Activated CD4-positive, alpha-beta T cell treated with anti-CD3 and anti-CD28 coated beads, Interleukin-10, Interleukin-2, amounts not matched to agents 100 ng/mL and 50 ng/mL, durations not matched to agents 16 hours and 8 hours (primary cell): ENCODE measurements at regions not wholly inside any gene's neighbourhood (a gene's known extent, or its start where the extent isn't known, plus 50 kb on each side); places are given as distances from the start of the nearest gene placed in this dataset.
"Not testable (repeated sequence)": the region's sequence is repeated elsewhere in the genome, so short reads cannot be mapped to it uniquely, and the experiment has no call there.

Experiments
- DNase-seq: peaks from one replicate; pipeline ENCODE4 v3.0.0-alpha.2; 2020

DNA sequence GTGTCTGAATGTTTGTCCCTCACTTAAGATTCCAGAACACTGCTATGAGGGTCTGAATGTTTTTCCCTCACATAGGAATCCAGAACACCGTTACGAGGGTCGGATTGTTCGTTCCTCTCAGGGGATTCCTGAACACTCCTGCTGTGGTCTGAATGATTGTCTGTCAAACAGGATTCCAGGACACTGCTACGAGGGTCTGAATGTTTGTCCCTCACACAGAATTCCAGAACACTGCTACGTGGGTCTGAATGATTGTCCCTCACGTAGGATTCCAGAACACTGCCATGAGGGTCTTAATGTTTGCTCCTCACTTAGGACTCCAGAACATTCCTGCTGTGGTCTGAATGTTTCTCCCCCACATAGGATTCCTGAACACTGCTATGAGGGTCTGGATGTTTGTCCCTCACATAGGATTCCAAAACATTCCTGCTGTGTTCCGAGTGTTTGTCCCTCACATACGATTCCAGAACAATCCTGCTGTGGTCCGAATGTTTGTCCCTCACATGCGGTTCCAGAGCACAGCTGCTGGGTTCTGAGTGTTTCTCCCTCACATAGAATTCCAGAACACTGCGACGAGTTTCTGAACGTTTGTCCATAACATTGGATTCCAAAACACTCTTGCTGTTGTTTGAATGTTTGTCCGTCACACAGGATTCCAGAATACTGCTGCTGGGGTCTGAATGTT lies 199.5 kb downstream of the FOXD4L6 start:
- no peak for DNase-seq

GRCh38 chr9:40927851-40928802 lies 200.4 kb downstream of the FOXD4L6 start:
- DNase-seq: no peak

GRCh38 chr9:40927260-40927631 lies 201.2 kb downstream of the FOXD4L6 start:
- DNase-seq: no peak

DNA sequence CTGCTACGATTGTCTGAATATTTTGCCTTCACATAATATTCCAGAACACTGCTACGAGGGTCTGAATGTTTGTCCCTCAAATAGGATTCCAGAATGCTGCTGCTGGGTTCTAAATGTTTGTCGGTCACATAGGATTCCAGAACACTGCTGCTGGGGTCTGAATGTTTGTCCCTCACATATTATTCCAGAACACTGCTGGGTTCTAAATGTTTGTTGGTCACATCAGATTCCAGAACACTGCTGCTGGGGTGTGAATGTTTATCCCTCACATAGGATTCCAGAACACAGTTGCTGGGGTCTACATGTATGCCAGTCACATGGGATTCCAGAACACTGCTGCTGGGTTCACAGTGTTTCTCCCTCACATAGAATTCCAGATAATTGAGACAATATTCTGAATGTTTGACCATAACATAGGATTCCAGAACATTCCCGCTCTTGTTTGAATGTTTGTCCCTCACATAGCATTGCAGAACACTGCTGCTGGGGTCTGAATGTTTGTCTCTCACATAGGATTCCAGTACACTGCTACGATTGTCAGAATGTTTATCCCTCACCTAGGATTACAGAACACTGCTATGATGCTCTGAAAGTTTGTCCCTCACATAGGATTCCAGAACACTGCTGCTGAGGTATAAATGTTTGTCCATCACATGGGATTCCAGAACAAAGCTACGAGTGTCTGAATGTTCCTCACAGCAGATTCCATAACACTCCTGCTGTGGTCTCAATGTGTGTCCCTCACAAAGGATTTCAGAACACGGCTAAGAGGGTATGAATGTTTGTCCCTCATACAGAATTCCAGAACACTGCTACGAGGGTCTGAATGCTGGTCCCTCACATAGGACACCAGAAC lies 201.8 kb downstream of the FOXD4L6 start:
- no peak for DNase-seq

- DNase-seq: no peak
These were observed 203.3 kb downstream of the FOXD4L6 start for GRCh38 chr9:40925149-40925548.

- DNase-seq: not testable (repeated sequence)
These were observed 212.1 kb downstream of the FOXD4L6 start for GRCh38 chr9:40916399-40916783.

DNA sequence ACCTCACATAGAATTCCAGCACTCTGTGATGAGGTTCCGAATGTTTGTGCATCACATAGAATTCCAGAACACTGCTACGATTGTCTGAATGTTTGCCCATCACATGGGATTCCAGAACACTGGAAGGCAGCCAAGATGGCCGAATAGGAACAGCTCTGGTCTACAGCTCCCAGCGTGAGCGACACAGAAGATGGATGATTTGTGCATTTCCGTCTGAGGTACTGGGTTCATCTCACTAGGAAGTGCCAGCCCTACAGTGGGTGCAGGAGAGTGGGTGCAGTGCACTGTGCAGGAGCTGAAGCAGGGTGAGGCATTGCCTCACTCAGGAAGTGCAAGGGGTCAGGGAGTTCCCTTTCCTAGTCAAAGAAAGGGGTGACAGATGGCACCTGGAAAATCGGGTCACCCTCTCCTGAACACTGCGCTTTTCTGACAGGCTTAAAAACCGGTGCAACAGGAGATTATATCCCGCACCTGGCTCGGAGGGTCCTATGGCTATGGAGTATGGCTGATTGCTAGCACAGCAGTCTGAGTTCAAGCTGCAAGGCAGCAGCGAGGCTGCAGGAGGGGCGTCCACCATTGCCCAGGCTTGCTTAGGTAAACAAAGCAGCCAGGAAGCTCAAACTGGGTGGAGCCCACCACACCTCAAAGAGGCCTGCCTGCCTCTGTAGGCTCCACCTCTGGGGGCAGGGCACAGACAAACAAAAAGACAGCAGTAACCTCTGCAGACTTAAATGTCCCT lies 212.7 kb downstream of the FOXD4L6 start:
- DNase-seq: not testable (repeated sequence)

GRCh38 chr9:40914772-40915659 lies 213.5 kb downstream of the FOXD4L6 start:
- DNase-seq: no peak

GRCh38 chr9:40913928-40914673 lies 214.4 kb downstream of the FOXD4L6 start:
- DNase-seq: no peak

DNA sequence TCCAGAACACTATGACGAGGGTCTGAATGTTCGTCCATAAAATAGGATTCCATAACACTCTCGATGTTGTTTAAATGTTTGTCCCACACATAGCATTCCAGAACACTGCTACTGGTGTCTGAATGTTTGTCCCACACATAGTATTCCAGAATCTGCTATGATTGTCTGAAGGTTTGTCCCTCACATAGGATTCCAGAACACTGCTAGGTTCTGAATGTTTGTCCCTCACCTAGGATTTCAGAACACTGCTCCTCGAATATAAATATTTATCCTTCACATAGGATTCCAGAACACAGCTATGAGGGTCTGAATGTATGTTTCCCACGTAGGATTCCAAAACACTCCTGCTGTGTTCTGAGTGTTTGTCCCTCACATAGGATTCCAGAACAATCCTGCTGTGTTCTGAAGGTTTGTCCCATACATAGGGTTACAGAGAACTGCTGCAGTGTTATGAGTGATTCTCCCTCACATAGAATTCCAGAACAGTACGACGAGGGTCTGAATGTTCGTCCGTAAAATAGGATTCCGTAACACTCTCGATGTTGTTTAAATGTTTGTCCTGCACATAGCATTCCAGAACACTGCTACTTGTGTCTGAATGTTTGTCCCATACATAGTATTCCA lies 215.3 kb downstream of the FOXD4L6 start:
- DNase-seq: no peak

- DNase-seq: not testable (repeated sequence)
These were observed 215.8 kb downstream of the FOXD4L6 start for GRCh38 chr9:40912679-40913078.

DNA sequence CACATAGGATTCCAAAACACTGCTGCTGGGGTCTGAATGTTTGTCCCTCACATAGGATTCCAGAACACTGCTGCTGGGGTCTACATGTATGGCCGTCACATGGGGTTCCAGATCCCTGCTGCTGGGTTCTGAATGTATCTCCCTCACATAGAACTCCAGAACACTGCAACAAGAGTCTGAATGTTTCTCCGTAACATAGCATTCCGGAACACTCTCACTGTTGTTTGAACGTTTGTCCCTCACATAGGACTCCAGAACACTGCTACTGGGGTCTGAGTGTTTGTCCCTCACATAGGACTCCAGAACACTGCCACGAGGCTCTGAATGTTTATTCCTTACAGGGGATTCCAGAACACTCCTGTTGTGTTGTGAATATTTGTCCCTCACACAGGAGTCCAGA lies 216.8 kb downstream of the FOXD4L6 start:
- DNase-seq: no peak

DNA sequence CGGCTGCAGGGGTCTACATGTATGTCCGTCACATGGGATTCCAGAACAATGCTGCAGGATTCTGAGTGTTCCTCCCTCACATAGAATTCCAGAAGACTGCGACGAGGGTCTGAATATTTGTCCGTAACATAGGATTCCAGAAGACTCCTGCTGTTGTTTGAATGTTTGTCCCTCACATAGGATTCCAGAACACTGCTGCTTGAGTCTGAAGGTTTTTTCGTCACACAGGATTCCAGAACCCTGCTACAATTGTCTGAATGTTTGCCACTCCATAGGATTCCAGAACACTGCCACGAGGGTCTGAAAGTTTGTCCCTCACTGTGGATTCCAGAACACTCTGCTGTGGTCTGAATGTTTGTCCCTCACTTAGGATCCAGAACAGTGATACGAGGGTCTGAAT lies 217.5 kb downstream of the FOXD4L6 start:
- DNase-seq: not testable (repeated sequence)

DNA sequence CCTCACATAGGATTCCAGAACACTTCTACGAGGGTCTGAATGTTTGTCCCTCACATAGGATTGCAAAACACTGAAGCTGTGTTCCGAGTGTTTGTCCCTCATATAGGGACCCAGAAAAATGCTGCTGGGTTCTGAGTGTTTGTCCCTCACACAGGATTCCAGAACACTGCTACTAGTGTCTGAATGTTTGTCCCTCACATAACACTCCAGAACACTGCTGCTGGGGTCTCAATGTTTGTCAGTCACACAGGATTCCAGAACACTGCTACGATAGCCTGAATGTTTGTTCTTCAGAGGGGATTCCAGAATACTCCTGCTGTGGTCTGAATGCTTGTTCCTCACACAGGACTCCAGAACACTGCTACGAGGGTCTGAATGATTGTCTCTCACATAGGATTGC lies 218.7 kb downstream of the FOXD4L6 start:
- DNase-seq: no peak

DNA sequence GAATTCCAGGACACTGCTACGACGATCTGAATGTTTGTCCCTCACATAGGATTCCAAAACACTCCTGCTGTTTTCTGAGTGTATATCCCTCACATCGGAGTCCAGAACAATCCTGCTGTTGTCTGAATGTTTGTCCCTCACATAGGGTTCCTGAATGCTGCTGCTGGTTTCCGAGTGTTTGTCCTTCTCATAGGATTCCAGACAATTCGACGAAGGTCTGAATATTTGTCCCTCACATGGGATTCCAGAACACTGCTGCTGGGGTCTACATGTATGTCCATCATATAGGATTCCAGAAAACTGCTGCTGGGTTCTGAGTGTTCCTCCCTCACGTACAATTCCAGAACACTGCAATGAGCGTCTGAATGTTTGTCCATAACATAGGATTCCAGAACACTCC lies 219.4 kb downstream of the FOXD4L6 start:
- DNase-seq: not testable (repeated sequence)

DNA sequence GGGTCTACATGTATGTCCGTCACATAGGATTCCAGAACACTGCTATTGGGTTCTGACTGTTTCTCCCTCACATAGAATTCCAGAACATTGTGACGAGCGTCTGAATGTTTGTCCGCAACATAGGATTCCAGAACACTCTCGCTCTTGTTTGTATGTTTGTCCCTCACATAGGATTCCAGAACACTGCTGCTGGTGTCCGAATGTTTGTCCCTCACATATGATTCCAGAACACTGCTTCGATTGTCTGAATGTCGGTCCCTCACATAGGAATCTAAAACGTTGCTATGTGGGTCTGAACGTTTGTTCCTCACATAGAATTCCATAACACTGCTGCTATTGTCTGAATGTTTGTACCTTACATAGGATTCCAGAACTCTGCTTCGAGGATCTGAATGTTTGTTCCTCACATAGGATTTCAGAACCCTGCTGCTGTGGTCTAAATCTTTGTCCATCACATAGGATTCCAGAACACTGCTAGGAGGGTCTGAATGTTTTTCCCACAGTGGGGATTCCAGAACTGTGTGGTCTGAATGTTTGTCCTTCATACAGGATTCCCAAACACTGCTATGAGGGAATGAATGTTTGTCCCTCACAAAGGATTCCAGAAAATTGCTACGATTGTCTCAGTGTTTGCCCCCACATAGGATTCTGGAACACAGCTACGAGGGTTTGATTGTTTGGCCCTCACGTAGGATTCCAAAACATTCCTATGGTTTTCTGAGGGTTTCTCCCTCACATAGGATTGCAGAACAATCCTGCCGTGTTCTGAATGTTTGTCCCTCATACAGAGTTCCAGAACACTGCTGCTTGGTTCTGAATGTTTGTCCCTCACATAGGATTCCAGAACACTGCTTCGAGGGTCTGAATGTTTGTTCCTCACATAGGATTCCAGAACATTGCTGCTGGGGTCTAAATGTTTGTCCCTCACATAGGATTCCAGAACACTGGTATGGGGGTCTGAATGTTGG lies 220.5 kb downstream of the FOXD4L6 start:
- no peak for DNase-seq

DNA sequence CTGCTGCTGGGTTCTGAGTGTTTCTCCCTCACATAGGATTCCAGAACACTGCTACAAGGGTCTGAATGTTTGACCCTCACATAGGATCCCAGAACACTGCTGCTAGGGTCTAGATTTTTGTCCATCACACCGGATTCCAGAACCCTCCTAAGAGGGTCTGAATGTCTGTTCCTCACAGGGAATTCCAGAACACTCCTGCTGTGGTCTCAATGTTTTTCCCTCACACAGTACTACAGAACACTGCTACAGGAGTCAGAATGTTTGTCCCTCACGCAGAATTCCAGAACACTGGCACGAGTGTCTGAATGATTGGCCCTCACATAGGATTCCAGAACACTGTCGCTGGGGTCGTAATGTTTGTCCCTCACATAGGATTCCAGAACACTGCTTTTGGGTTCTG lies 221.6 kb downstream of the FOXD4L6 start:
- not testable (repeated sequence) for DNase-seq

DNA sequence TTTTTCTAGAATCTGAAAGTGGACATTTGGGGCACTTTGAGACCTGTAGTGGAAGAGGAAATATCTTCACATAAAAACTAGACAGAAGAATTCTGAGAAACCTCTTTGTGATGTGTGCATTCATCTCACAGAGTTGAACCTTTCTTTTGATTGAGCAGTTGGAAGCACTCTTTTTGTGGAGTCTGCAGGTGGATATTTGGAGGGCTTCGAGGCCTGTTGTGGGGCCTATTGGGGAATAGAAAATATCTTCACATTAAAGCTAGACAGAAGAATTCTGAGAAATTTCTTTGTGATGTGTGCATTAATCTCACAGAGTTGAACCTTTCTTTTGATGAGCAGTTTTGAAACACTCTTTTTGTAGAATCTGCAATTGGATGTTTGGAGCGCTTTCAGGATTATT lies 236.2 kb downstream of the FOXD4L6 start:
- DNase-seq: not testable (repeated sequence)

DNA sequence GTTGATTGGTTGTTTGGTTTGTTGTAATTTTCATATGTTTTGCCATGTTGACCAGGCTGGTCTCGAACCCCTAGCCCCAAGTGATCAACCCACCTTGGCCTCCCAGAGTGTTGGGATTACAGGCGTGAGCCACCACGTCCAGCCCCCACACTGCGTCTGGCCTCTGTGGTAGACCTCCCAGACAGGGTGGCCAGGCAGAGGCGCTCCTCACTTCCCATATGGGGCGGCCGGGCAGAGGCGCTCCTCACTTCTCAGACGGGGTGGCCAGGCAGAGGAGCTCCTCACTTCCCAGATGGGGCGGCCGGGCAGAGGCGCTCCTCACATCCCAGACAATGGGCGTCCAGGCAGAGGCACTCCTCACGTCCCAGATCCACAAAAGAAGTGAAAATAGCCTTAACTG lies 242.6 kb downstream of the FOXD4L6 start:
- not testable (repeated sequence) for DNase-seq
